ENCODE measurements at regions not wholly inside any gene's neighbourhood (a gene's known extent, or its start where the extent isn't known, plus 50 kb on each side); places are given as distances from the start of the nearest gene placed in this dataset.

DNA sequence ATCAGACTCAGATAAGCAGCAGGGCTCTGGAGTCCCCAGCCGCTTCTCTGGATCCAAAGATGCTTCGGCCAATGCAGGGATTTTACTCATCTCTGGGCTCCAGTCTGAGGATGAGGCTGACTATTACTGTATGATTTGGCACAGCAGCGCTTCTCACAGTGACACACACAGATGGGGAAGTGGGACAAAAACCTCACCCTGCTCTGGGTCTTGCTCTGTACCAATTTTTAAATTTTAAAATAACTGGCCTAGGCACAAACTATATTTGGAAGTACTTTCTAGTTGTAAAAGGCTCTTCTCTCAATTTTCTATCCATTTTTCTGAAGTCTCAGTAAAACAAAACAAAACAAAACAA, 131.7 kb downstream of the VPREB1 start:
- no peak overlapping the region for H3K14ac ChIP-seq (ENCODE audit: insufficient read length)
- peaks cover 0 to 3% of the 10 kb centered on the region in 2 experiments for H4K20me1 ChIP-seq (replicated peaks in 1 of 2; ENCODE audit: control insufficient read depth in 1 of 2, insufficient read depth in 2 of 2, low read length in 2 of 2)
- no peak overlapping the region for H2BK12ac ChIP-seq (ENCODE audit: low read depth, low read length)
- no peak overlapping the region for H3K23ac ChIP-seq (ENCODE audit: insufficient read length)
- WGBS, 2 experiments (ENCODE audit: extremely low coverage in 1 of 2, insufficient coverage in 1 of 2, insufficient read length in 1 of 2, insufficient replicate concordance in 2 of 2, low coverage in 1 of 2, low lambda C conversion rate in 2 of 2, missing lambda C conversion rate in 1 of 2) = 83% methylated on average over 3 of the region's 3 CpGs; no CpG with 5 or more reads in 1 of the 2 experiments
- DNase-seq (ENCODE audit: low read depth in 1 of 2, low spot score in 2 of 2) (no peak), FAIRE-seq (no peak)
- H4K8ac ChIP-seq (ENCODE audit: extremely low read depth, insufficient read depth, low read length) = no peak overlapping the region
- no peak overlapping the region for H3K4me3 ChIP-seq (ENCODE audit: extremely low read depth in 1 of 4, insufficient read depth in 2 of 4, low read depth in 3 of 4, low read length in 4 of 4)
- H3K18ac ChIP-seq (ENCODE audit: extremely low read depth, low read length) = no peak overlapping the region
- H3K36me3 ChIP-seq (ENCODE audit: control insufficient read depth in 2 of 4, insufficient read depth in 4 of 4, low read length in 3 of 4) = no peaks in the 10 kb centered on the region
- no peak overlapping the region for H4K5ac ChIP-seq (ENCODE audit: insufficient read length, low read depth, low read length)
- no peak overlapping the region for H2BK15ac ChIP-seq (ENCODE audit: low read length)
- no peaks in the 10 kb centered on the region for H3K4me1 ChIP-seq (replicated peaks in 1 of 4; ENCODE audit: control insufficient read depth in 3 of 4, insufficient read depth in 4 of 4, low read length in 3 of 4)
- no peaks in the 10 kb centered on the region for H3K79me1 ChIP-seq (ENCODE audit: low read depth, low read length)
- no peak overlapping the region for H3K56ac ChIP-seq (replicated peaks; ENCODE audit: insufficient read length, low read depth, low read length)
- H2BK5ac ChIP-seq (ENCODE audit: low read depth, low read length) = no peak overlapping the region
- no peaks in the 10 kb centered on the region for H3K79me2 ChIP-seq (ENCODE audit: control insufficient read depth in 1 of 2, insufficient read depth in 2 of 2, low read length in 2 of 2)
- H3K27ac ChIP-seq (ENCODE audit: low read depth, low read length) = no peak overlapping the region
- H2AFZ ChIP-seq (ENCODE audit: low read length) = no peak overlapping the region
- CTCF ChIA-PET (ENCODE audit: partially characterized antibody) = interaction anchor here (1.6 to 4.7 kb wide), 3 partner anchors 20 to 55 kb away, joined by 4 to 19 read pairs (median 4); no protein-coding TSS in a partner anchor
- H3K4ac ChIP-seq (replicated peaks; ENCODE audit: insufficient read length, low read depth, low read length) = no peak overlapping the region
- TF ChIP-seq JUND (IDR thresholded peaks at IDR 0.05; ENCODE audit: low read length) = no peak
- TF ChIP-seq SP1 (IDR thresholded peaks at IDR 0.05; ENCODE audit: low read depth, low read length) = no peak
- TF ChIP-seq SAP30 (IDR thresholded peaks at IDR 0.05; ENCODE audit: insufficient read depth, insufficient replicate concordance, low read length) = no peak
- no peak for TF ChIP-seq CHD1 (IDR thresholded peaks at IDR 0.05; ENCODE audit: low read depth, low read length)
- TF ChIP-seq SIRT6 (IDR thresholded peaks at IDR 0.05; ENCODE audit: low read length) = no peak
- TF ChIP-seq, protein P1, sequence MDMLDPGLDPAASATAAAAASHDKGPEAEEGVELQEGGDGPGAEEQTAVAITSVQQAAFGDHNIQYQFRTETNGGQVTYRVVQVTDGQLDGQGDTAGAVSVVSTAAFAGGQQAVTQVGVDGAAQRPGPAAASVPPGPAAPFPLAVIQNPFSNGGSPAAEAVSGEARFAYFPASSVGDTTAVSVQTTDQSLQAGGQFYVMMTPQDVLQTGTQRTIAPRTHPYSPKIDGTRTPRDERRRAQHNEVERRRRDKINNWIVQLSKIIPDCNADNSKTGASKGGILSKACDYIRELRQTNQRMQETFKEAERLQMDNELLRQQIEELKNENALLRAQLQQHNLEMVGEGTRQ (IDR thresholded peaks at IDR 0.05; ENCODE audit: low read length) = no peak
- no peak for TF ChIP-seq TEAD4 (IDR thresholded peaks at IDR 0.05; ENCODE audit: low read depth, low read length)
- H3K9me3 ChIP-seq (ENCODE audit: insufficient read depth in 2 of 2, low read depth in 1 of 2, low read length in 1 of 2) = no peaks in the 10 kb centered on the region
- no peak overlapping the region for H2AK5ac ChIP-seq (ENCODE audit: low read depth, low read length)
- no peak overlapping the region for H3K9ac ChIP-seq (replicated peaks in 1 of 4; ENCODE audit: extremely low read depth in 1 of 4, low read depth in 3 of 4, low read length in 3 of 4)
- H3K23me2 ChIP-seq (ENCODE audit: low read depth, low read length) = no peaks in the 10 kb centered on the region
- no peak overlapping the region for H3K4me2 ChIP-seq (ENCODE audit: insufficient read depth in 1 of 2, low read depth in 2 of 2, low read length in 2 of 2)
- POLR2A ChIA-PET (ENCODE audit: partially characterized antibody) = interaction anchor here (0.5 kb wide), 1 partner anchor 1281 kb away, joined by 3 read pairs; no protein-coding TSS in a partner anchor
- H2BK20ac ChIP-seq (ENCODE audit: low read length) = no peak overlapping the region
- no peak overlapping the region for H4K91ac ChIP-seq (replicated peaks; ENCODE audit: insufficient read length, low read length)
- no peak overlapping the region for H2BK120ac ChIP-seq (replicated peaks; ENCODE audit: low read depth, low read length)
- H3K27me3 ChIP-seq (replicated peaks in 1 of 4; ENCODE audit: control insufficient read depth in 3 of 4, extremely low read depth in 1 of 4, insufficient read depth in 3 of 4, low read length in 3 of 4) = peaks cover 82 to 99% (median 95%) of the 10 kb centered on the region in 4 experiments

Measured in H1 (cell line).